ENCODE measurements at regions not wholly inside any gene's neighbourhood (a gene's known extent, or its start where the extent isn't known, plus 50 kb on each side); places are given as distances from the start of the nearest gene placed in this dataset.
"Not testable (repeated sequence)": the region's sequence is repeated elsewhere in the genome, so short reads cannot be mapped to it uniquely, and the experiment has no call there.

DNA sequence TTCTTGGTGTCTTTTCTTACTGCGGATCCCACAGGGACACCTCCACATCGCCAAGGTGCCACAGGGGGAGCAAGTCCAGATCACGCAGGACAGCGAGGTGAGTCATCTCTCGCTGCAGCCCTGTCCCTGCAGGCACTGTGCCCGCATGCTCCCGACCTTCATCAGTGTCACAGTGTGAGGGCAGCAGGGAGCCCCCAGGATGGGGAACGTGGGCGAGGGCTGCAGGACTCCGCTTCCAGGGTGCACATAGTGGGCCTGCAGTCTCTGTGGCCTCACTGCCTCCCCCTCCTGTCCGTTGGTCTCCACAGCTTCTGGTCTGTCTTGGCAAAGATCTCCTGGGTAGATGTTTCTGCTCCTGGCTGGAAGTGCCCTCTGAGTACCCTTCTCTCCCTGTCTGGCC is 78.0 kb downstream of the NPIPB11 start:
- ATAC-seq; DNase-seq; H3K9me3 ChIP-seq (ENCODE audit: control insufficient read depth in 2 of 3, low read length in 3 of 3); POLR2A ChIA-PET; H3K36me3 Mint-ChIP-seq; H3K9me3 Mint-ChIP-seq; H3K27me3 Mint-ChIP-seq; H3K27ac Mint-ChIP-seq; intact Hi-C loops (cut with micrococcal nuclease); H3K4me3 ChIP-seq (ENCODE audit: low read length); H3K36me3 ChIP-seq (ENCODE audit: control insufficient read depth in 2 of 3, insufficient read depth in 3 of 3, low read length in 3 of 3); H3K27ac ChIP-seq (ENCODE audit: low read depth, low read length); H3K27me3 ChIP-seq (ENCODE audit: control insufficient read depth in 2 of 2, insufficient read depth in 2 of 2, low read length in 2 of 2); H3K4me3 Mint-ChIP-seq; CTCF ChIA-PET; H3K4me1 ChIP-seq (ENCODE audit: control insufficient read depth in 2 of 2, insufficient read depth in 2 of 2, low read length in 2 of 2): not testable (repeated sequence)
- peaks cover 0 to 10% (median 4%) of the 10 kb centered on the region in 7 donors for H3K4me1 Mint-ChIP-seq

DNA sequence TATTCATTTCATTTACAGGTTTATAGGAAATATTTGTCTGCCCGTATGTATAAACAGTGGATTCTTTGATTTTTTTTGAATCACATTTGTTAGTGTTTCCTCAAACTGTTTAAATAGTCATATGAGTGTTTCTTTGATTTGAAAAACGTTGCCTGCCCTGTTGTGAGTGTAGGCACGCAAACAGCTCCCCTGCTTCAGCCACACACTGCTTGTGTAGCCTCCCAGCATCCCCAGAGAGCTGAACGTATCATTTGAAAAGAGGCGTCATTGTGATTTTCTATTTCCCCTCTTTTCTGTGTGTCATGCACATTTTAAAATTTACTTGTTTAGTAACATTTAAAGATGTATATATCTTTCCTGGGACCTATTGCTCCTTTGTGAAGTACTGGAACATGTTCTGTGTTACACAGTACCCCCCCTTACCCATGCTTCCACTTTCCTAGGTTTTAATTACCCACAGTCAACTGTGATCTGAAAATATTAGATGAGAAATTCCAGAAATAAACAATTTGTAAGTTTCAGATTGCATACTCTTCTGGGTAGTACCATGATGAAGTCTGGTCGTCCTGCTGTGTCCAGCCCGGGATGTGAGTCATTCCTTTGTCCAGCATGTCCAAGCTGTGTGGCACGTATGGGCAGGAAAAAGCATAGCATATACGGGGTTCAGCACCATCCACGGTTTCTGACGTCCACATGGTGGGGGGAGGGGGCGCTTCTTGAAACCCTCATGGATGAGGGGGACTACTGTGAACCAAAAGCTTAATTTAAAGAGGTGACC is 78.7 kb downstream of the NPIPB11 start:
- H3K4me3 Mint-ChIP-seq; H3K4me1 ChIP-seq (ENCODE audit: control insufficient read depth in 2 of 2, insufficient read depth in 2 of 2, low read length in 2 of 2); H3K9me3 ChIP-seq (ENCODE audit: control insufficient read depth in 2 of 3, low read length in 3 of 3); H3K27ac Mint-ChIP-seq; H3K36me3 Mint-ChIP-seq; ATAC-seq; H3K9me3 Mint-ChIP-seq; H3K27me3 Mint-ChIP-seq; DNase-seq; H3K4me3 ChIP-seq (ENCODE audit: low read length); H3K36me3 ChIP-seq (ENCODE audit: control insufficient read depth in 2 of 3, insufficient read depth in 3 of 3, low read length in 3 of 3); POLR2A ChIA-PET; intact Hi-C loops (cut with micrococcal nuclease); H3K27ac ChIP-seq (ENCODE audit: low read depth, low read length); H3K27me3 ChIP-seq (ENCODE audit: control insufficient read depth in 2 of 2, insufficient read depth in 2 of 2, low read length in 2 of 2); CTCF ChIA-PET: not testable (repeated sequence)
- H3K4me1 Mint-ChIP-seq: peaks cover 0 to 13% (median 5%) of the 10 kb centered on the region in 7 donors

GRCh38 chr16:29326164-29327125 is 80.1 kb downstream of the NPIPB11 start:
- H3K27me3 ChIP-seq (ENCODE audit: control insufficient read depth in 2 of 2, insufficient read depth in 2 of 2, low read length in 2 of 2); intact Hi-C loops (cut with micrococcal nuclease); H3K27ac ChIP-seq (ENCODE audit: low read depth, low read length); H3K36me3 ChIP-seq (ENCODE audit: control insufficient read depth in 2 of 3, insufficient read depth in 3 of 3, low read length in 3 of 3); H3K4me3 Mint-ChIP-seq; H3K4me3 ChIP-seq (ENCODE audit: low read length); H3K27me3 Mint-ChIP-seq; H3K9me3 Mint-ChIP-seq; H3K4me1 ChIP-seq (ENCODE audit: control insufficient read depth in 2 of 2, insufficient read depth in 2 of 2, low read length in 2 of 2); H3K9me3 ChIP-seq (ENCODE audit: control insufficient read depth in 2 of 3, low read length in 3 of 3); ATAC-seq; DNase-seq; CTCF ChIA-PET; POLR2A ChIA-PET; H3K36me3 Mint-ChIP-seq: not testable (repeated sequence)
- Mint-ChIP-seq H3K27ac (peak overlapping the region in 1 of 9 donors; percentile 17), H3K4me1 (peaks cover 0 to 13% (median 5%) of the 10 kb centered on the region in 7 donors)

GRCh38 chr16:29323725-29324124 is 82.8 kb downstream of the NPIPB11 start:
- H3K27me3 ChIP-seq (ENCODE audit: control insufficient read depth in 2 of 2, insufficient read depth in 2 of 2, low read length in 2 of 2); DNase-seq; H3K36me3 Mint-ChIP-seq; H3K27ac ChIP-seq (ENCODE audit: low read depth, low read length); CTCF ChIA-PET; H3K4me3 Mint-ChIP-seq; intact Hi-C loops (cut with micrococcal nuclease); H3K9me3 ChIP-seq (ENCODE audit: control insufficient read depth in 2 of 3, low read length in 3 of 3); H3K27me3 Mint-ChIP-seq; H3K9me3 Mint-ChIP-seq; ATAC-seq; H3K36me3 ChIP-seq (ENCODE audit: control insufficient read depth in 2 of 3, insufficient read depth in 3 of 3, low read length in 3 of 3); H3K4me3 ChIP-seq (ENCODE audit: low read length); H3K4me1 ChIP-seq (ENCODE audit: control insufficient read depth in 2 of 2, insufficient read depth in 2 of 2, low read length in 2 of 2); POLR2A ChIA-PET: not testable (repeated sequence)
- Mint-ChIP-seq H3K27ac (peak overlapping the region in 1 of 9 donors; percentile 86), H3K4me1 (peaks cover 0 to 13% (median 6%) of the 10 kb centered on the region in 7 donors)

DNA sequence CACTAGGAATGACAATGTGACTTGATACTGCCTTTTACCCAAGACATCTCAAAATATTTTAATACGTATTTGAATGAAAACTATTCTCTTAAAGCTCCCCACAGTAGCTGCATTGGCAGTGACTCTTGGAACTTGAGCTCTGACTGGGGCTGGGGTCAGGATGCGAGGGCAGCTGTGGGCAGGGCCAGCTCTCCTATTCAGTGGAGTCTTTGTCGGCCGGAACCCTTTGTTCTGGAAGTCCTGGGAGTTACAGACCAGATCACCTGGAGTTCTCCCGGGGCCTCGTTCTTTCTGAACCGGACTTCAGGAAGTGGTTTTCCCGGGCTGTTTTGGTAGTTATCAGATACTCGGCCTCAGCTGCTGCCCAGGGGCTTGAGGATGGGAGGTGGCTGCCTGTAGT is 84.9 kb downstream of the NPIPB11 start:
- no peak overlapping the region for H3K4me3 ChIP-seq (ENCODE audit: low read length)

GRCh38 chr16:29321000-29321393 is 85.5 kb downstream of the NPIPB11 start:
- POLR2A ChIA-PET: no interaction called here

More for the DNA sequence above, 84.9 kb downstream of the NPIPB11 start:
- ATAC-seq (no peak), DNase-seq (no peak)
- Mint-ChIP-seq H3K27ac (no peak overlapping the region), H3K36me3 (no peaks in the 10 kb centered on the region), H3K9me3 (no peaks in the 10 kb centered on the region), H3K27me3 (no peaks in the 10 kb centered on the region), H3K4me3 (no peak overlapping the region), H3K4me1 (peaks cover 0 to 13% (median 7%) of the 10 kb centered on the region in 7 donors)
- Histone ChIP-seq H3K27ac (ENCODE audit: low read depth, low read length) (no peak overlapping the region), H3K4me1 (ENCODE audit: control insufficient read depth in 2 of 2, insufficient read depth in 2 of 2, low read length in 2 of 2) (no peaks in the 10 kb centered on the region), H3K9me3 (ENCODE audit: control insufficient read depth in 2 of 3, low read length in 3 of 3) (no peaks in the 10 kb centered on the region), H3K36me3 (ENCODE audit: control insufficient read depth in 2 of 3, insufficient read depth in 3 of 3, low read length in 3 of 3) (no peaks in the 10 kb centered on the region), H3K27me3 (ENCODE audit: control insufficient read depth in 2 of 2, insufficient read depth in 2 of 2, low read length in 2 of 2) (no peaks in the 10 kb centered on the region)
- intact Hi-C loops (cut with micrococcal nuclease): no loop called here
- CTCF ChIA-PET: no interaction called here
- POLR2A ChIA-PET: no interaction called here

More at GRCh38 chr16:29321000-29321393, 85.5 kb downstream of the NPIPB11 start:
- ATAC-seq (no peak), DNase-seq (no peak)
- no peaks in the 10 kb centered on the region for H3K27me3 Mint-ChIP-seq
- no peaks in the 10 kb centered on the region for H3K9me3 ChIP-seq (ENCODE audit: control insufficient read depth in 2 of 3, low read length in 3 of 3)
- no peaks in the 10 kb centered on the region for H3K9me3 Mint-ChIP-seq
- H3K27ac Mint-ChIP-seq: no peak overlapping the region
- intact Hi-C loops (cut with micrococcal nuclease): no loop called here
- no peak overlapping the region for H3K4me3 Mint-ChIP-seq
- H3K4me1 ChIP-seq (ENCODE audit: control insufficient read depth in 2 of 2, insufficient read depth in 2 of 2, low read length in 2 of 2): no peaks in the 10 kb centered on the region
- no peaks in the 10 kb centered on the region for H3K36me3 Mint-ChIP-seq
- H3K27me3 ChIP-seq (ENCODE audit: control insufficient read depth in 2 of 2, insufficient read depth in 2 of 2, low read length in 2 of 2): no peaks in the 10 kb centered on the region
- peaks cover 0 to 13% (median 7%) of the 10 kb centered on the region in 7 donors for H3K4me1 Mint-ChIP-seq
- CTCF ChIA-PET: no interaction called here
- H3K4me3 ChIP-seq (ENCODE audit: low read length): no peak overlapping the region
- H3K27ac ChIP-seq (ENCODE audit: low read depth, low read length): no peak overlapping the region
- H3K36me3 ChIP-seq (ENCODE audit: control insufficient read depth in 2 of 3, insufficient read depth in 3 of 3, low read length in 3 of 3): no peaks in the 10 kb centered on the region

All from naive thymus-derived CD4-positive, alpha-beta T cell (primary cell).